H1 (cell line): ENCODE measurements at regions not wholly inside any gene's neighbourhood (a gene's known extent, or its start where the extent isn't known, plus 50 kb on each side); places are given as distances from the start of the nearest gene placed in this dataset.

Experiments
- FOSL1 ChIP-seq: IDR thresholded peaks from 2 replicates; pipeline ENCODE4 v1.6.1; 2011; ENCODE audit warnings: mild to moderate bottlenecking, low read depth, low read length, moderate library complexity; ENCODE audit not compliant: insufficient read depth
- GTF2F1 ChIP-seq: IDR thresholded peaks from 2 replicates; pipeline ENCODE4 v1.6.1; 2012; ENCODE audit warnings: low read depth, low read length, improper control_type of control experiment, borderline replicate concordance
- MAFK ChIP-seq: IDR thresholded peaks from 2 replicates; pipeline ENCODE4 v1.6.1; 2012; ENCODE audit warnings: low read depth, mild to moderate bottlenecking, improper control_type of control experiment, low read length
- TCF12 ChIP-seq: IDR thresholded peaks from 2 replicates; pipeline ENCODE4 v1.6.1; 2011; ENCODE audit warnings: low read depth, mild to moderate bottlenecking, low read length

DNA sequence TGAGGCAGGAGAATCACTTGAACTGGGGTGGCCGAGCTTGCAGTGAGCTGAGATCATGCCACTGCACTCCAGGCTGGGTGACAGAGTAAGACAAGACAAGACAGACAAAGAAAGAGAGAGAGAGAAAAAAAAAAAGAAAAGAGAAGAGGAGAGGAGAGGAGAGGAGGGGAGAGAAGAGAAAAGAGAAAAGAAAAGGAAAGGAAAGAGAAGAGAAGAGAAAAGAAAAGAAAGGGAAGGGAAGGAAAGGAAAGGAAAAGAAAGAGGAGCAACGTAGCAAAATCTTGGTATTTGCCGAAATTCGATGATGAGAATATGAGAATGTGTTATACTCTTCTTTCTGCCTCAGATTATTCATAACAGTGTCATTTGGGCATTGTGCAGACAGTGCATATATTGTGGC is 101.2 kb upstream of the PFKP start (continued):
- no peak for TF ChIP-seq FOSL1
- no peak for TF ChIP-seq MAFK
- no peak for TF ChIP-seq GTF2F1
- no peak for TF ChIP-seq TCF12
